ENCODE measurements at regions not wholly inside any gene's neighbourhood (a gene's known extent, or its start where the extent isn't known, plus 50 kb on each side); places are given as distances from the start of the nearest gene placed in this dataset.

DNA sequence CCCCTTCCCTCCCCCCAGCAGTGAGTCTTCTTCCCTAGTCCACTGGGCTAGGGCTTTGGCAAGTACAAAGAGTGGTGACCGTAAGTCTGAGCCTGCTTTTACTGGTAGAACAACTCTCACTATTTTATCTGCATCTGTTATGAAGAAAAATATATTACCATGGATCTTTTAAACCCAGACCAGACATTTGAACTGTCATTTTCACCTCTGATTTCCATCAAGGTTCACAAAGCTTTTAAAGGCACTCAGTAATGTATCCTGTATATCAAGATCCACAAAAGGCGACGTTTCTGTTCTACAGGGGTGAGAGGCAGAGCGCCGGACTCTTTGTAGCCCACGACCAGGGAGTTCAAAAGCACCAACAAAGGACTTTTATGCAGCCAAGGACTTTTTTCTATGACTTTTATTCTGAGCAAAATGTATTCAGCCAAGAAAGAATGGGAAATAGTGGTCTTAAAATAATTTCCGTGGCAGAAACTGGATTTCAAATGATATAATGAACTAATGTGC is 388.3 kb downstream of the ANXA1 start:
- TF ChIP-seq, protein P1, sequence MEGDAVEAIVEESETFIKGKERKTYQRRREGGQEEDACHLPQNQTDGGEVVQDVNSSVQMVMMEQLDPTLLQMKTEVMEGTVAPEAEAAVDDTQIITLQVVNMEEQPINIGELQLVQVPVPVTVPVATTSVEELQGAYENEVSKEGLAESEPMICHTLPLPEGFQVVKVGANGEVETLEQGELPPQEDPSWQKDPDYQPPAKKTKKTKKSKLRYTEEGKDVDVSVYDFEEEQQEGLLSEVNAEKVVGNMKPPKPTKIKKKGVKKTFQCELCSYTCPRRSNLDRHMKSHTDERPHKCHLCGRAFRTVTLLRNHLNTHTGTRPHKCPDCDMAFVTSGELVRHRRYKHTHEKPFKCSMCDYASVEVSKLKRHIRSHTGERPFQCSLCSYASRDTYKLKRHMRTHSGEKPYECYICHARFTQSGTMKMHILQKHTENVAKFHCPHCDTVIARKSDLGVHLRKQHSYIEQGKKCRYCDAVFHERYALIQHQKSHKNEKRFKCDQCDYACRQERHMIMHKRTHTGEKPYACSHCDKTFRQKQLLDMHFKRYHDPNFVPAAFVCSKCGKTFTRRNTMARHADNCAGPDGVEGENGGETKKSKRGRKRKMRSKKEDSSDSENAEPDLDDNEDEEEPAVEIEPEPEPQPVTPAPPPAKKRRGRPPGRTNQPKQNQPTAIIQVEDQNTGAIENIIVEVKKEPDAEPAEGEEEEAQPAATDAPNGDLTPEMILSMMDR (IDR thresholded peaks at IDR 0.05; ENCODE audit: control extremely low read depth, extremely low read depth, low read depth, missing control alignments), result no peak
- ChIA-PET POLR2A (no interaction called here), CTCF (interaction anchor here (0.9 to 1.9 kb wide), 2 partner anchors 33 to 39 kb away, joined by 3 to 4 read pairs; no protein-coding TSS in a partner anchor)
- no peak for DNase-seq (ENCODE audit: extremely low spot score)

DNA sequence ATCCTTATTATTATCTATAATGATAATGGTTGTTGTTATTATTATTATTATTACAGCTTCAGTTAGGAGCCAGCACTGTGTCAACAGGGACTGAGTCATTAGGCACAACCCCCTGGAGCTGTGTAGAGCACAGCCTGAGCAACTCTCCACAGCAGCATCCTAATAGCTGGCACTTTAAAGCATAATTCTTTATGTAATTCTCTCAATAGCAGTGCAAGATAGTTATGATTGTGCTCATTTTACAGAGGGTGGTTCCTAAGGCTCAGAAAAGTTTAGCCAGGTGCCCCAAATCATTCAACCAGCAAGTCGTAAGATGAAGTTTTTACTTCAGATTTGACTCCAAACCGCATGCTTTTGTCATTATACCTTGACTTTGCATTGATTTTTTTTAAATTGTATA is 390.3 kb downstream of the ANXA1 start:
- CTCF ChIA-PET, result interaction anchor here (1.1 to 1.2 kb wide), 2 partner anchors 15 to 34 kb away, joined by 3 to 5 read pairs; no protein-coding TSS in a partner anchor
- POLR2A ChIA-PET, result no interaction called here
- TF ChIP-seq, protein P1 (IDR thresholded peaks at IDR 0.05; ENCODE audit: control extremely low read depth, extremely low read depth, low read depth, missing control alignments), result no peak
- no peak for DNase-seq (ENCODE audit: extremely low spot score)

DNA sequence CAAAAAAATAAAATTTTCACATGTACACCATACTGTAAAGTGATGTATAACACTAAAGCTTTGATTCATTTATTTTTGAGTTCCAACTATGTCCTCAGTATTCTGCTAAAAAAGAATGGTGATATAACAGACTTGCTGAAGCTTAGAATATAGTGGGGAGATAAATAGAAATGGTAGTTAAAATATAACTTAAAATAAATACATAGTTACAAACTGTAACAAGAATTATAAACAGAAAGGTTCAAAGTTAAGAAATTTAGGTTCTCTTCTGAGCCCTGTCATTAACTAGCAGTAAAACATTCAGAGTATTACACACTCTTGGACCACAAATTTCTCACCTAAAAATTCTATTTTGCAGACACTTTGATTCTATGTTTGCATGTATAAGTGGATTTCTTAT is 392.1 kb downstream of the ANXA1 start:
- CTCF ChIA-PET, result no interaction called here
- TF ChIP-seq, protein P1 (IDR thresholded peaks at IDR 0.05; ENCODE audit: control extremely low read depth, extremely low read depth, low read depth, missing control alignments), result no peak
- no peak for DNase-seq (ENCODE audit: extremely low spot score)
- POLR2A ChIA-PET, result no interaction called here

DNA sequence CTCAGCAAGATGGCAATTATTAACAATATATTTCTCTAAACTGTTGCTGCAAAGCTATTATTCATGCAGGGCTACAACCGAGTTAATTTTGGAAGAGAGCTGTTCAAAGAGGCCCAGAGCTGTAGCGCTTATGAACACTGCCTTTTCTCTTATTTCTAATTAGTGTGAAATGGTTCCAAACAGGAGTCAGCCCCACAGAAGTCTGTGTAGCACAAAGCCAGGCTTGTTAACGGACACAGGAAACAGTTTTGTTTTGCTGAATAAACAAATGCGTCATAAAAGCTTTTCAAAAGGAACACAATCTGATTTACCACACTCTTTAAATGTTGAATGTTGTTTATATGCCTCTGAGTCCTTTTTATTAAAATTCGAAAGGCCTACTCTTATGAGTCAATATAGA is 396.5 kb downstream of the ANXA1 start:
- CTCF ChIA-PET, result interaction anchor here (1.0 kb wide), 1 partner anchor 348 kb away, joined by 3 read pairs; no protein-coding TSS in a partner anchor
- no peak for DNase-seq (ENCODE audit: extremely low spot score)
- POLR2A ChIA-PET, result no interaction called here
- TF ChIP-seq, protein P1 (IDR thresholded peaks at IDR 0.05; ENCODE audit: control extremely low read depth, extremely low read depth, low read depth, missing control alignments), result no peak

DNA sequence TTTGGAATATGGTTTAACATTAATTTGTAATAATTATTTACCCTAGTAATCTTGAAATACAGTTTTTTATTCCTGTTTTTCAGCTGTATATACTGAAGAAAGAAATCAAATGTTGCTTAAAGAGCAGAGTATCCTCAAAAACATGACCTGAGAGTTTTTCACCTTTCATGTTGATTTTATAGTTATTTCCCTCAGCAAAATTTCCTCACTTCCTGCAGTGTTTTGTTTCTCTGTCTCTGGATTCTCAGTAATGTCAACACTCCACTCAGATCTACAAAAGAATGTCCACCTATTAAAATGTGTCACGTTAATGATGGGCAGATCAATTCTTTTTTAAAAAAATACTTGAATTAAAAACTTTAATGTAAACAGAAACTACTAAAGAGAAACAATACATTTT is 398.3 kb downstream of the ANXA1 start:
- DNase-seq (ENCODE audit: extremely low spot score), result no peak
- CTCF ChIA-PET, result no interaction called here
- POLR2A ChIA-PET, result no interaction called here
- TF ChIP-seq, protein P1 (IDR thresholded peaks at IDR 0.05; ENCODE audit: control extremely low read depth, extremely low read depth, low read depth, missing control alignments), result no peak

DNA sequence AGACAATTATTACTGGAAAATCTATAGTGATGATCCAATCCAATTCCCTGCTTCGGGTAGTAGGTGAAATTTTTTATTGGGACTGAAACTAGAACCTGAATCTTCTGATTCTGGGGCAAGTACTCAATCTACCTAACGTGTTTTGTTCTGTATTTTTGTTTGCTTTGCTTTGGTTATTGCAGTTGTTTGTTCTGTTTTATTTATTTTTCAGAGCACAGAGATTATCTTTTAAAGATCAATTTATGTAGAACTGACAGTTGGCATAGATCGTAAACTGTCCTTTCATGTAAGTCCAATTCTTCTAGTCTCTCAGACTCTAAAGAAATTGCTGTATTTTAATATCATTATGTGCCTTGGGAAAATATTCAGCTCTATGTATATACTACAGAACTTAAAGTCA is 401.6 kb downstream of the ANXA1 start:
- DNase-seq (ENCODE audit: extremely low spot score), result no peak
- ChIA-PET POLR2A (no interaction called here), CTCF (interaction anchor here (1.1 to 1.2 kb wide), 2 partner anchors 9 to 22 kb away, joined by 3 to 4 read pairs; no protein-coding TSS in a partner anchor)
- TF ChIP-seq, protein P1 (IDR thresholded peaks at IDR 0.05; ENCODE audit: control extremely low read depth, extremely low read depth, low read depth, missing control alignments), result no peak
